IPS DF 4.7 (cell line): ENCODE measurements at regions not wholly inside any gene's neighbourhood (a gene's known extent, or its start where the extent isn't known, plus 50 kb on each side); places are given as distances from the start of the nearest gene placed in this dataset.

ENCODE experiments used
- DNase-seq: peaks from one replicate; pipeline ENCODE4 v3.0.0-alpha.2; 2013; ENCODE audit warnings: low spot score; ENCODE audit errors: extremely low read depth

DNA sequence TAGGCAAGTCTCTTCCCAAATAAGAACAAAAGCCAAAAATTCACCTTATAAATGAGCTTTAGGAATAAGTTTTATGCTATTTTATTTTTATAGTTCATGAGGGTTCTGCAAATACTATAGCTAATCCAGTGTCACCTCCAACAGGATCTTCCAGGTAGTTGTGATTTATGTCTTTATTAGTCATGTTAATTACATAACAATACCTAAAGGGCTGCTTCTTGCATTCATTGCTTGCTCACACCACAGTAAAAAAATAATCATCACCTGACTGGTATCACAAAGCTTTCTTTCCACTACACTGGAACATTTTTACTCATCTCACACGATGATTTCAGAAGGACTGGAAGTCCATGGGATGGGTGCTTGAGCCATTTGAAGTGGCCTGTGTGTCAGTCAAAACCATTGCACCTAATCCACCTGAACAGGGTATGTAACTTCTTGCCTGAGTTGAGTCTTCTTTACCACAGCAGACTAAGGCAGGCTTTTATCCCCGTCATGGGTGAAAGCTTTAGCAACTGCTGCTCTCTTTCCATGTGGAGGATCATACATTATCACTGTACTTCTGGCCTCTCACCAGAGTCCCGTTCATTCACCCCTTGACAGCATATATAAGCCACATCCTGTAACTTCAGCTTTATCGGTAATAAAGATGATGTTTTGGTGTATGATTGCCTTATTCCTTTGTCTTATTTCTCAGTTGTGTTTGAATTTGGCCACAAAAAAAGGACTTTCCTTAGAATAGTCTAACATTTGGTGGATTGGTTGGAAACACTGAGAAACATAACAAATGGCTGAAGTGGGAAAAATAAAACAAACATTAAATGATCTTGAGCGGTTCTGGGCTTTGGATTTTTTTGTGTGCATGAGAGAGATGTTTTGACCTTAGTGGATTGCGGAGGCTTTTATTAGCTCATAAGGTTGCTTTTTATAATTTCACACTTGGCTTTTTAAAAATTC is 382.6 kb upstream of the THBS1 start:
- DNase-seq = no peak

DNA sequence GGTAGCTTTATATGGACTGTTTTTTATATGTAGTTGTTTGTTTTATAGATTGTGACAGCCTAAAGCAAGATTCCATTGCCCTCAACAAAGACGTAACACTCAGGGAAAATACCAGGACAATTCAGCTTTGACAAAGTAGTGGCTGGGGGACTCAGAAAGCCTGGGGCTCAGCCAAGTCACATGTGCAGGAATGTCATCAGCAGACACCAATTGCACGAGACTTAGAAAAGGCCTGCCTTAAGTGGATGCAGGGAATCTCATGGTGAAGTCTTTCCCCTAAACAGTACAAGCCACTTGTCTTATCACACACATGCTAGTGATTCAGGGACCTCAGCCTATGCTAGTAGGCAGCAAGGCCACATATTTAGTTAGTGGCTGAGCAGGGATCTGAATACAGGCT is 381.8 kb upstream of the THBS1 start:
- no peak for DNase-seq

DNA sequence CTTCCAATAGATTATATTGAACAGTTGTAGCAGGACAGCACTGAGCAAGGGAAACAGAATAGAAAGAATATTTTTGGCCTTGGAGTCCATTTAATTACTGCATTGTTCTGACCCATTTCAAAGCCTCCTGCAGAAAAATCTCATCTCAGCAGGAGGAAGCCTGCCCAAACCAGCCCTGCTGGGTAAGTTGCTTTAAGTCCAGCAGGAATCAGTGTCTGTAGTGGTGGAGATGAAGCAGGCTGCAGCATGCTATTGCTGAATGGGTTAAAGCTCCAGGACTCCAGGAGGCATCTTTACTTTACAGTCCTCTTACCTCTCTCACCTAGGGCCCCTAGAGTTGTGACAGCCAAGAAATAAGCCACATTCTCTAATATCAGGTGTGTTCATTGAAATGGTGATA is 380.3 kb upstream of the THBS1 start:
- DNase-seq = no peak

DNA sequence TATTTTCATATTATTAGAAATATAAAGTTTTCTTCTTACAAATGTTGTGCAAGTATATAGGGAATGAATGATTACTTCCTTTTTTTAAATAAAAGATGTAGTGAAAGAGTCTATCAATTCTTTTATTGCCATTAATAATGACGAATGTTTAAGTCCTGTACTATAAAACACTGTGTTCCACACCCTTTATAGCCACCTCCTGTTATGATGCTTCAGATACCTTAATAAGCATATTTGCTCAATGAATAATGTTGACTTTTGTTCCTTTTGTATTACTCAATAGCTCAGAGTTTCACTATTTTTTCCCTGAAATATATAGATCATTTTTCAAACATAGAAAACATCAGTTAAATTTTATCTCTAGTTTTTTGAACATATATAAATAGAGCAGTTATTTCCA is 378.2 kb upstream of the THBS1 start:
- no peak for DNase-seq

DNA sequence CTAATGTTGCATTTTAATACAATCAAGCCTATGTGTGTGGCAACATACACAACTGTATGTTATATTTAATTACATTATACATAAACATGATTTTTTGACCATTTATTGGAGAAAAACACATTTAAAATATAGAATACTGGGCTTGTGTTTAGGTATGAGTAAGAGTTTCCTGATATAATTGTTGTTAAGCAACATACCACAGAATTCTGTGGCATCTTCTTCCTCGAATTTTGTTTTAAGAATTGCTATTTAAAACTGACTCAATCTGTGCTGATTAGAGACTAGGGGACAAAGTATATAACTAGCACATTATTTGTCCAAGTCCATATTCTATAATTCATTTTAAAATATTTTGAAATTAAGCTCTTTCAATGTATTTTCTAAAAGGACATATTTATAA is 376.8 kb upstream of the THBS1 start:
- DNase-seq = no peak

DNA sequence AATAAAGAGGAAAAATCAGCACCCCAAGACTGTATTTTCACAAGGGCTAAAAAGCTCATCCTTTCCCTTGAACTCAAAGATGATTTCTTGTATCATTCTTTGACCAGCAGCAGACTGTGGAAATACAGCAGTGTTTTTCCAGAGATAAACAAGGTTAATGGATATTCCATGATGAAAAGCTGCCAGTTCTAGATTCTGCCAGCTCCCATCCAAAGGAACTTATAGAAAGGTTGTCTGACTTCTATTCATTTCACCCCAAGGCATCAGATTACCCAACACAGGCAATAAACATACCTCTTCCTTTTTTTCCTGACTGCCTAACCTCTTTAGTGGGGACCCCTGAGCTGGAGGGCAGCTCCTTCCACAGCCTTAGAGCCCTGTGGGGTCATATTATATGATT is 375.8 kb upstream of the THBS1 start:
- DNase-seq = no peak

DNA sequence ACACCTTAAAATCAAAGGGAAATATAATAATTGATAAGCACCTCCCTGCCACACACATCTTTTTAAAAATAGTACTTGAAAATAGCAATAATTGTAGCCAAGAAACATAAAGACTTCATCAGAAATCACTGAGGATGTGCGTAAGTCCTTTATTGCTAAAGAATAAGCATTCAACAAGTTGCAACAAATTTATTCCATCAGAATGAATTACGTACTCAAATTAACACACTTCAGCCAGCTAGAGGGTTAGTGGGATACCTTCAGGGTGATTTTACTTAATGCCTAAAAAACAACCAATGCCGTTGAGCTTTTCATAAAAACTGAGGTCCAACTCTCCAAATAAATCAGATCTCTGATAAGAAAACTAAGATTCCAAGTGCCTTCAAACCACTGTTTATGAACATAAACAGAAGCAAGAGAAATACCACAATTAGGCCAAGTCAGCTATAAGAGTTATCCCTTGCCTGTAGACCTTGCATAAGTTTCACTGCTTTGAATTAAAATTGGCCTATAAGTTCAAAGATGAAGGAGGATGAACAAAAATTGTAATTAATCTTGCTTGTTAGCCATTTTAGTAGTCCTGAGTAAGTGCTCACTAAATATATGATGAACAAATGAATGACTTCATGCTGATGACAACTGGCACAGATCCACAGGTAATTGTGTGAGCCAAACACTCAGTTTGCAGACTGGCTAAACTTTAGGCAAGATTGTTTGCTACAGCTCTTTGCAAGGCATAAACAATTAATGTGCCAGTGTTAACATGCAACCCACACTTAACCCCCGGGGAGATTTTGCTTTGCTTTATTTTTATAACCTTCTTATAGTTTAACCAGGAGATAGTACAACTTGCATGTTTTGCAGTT is 375.1 kb upstream of the THBS1 start:
- DNase-seq = no peak

DNA sequence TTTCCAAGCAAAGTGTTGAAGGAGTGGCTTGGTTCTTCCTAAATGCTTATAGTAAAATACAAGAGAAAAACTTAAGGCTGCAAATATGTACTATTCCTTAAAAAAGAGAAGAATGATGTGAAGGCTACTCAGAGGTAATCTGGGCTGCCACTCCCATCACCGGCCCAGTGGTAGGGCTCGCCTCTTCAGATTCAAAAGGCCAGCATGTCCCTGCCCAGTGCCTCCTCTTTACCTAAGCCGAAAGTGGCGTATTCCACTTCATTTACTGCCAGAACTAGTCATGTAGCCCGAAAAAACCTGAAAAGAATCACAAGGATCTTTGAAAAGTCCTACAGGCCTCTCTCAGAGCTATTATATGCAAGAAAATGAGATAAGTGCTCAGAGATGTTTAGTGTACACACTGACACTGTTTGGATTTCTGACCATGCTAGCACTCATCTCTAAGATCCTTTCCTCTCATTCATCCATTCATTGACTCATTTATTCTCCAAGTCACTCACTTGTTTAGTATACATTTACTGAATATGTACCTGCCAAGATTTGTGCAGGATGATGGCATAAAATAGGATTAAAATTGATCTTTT is 373.3 kb upstream of the THBS1 start:
- DNase-seq = no peak

DNA sequence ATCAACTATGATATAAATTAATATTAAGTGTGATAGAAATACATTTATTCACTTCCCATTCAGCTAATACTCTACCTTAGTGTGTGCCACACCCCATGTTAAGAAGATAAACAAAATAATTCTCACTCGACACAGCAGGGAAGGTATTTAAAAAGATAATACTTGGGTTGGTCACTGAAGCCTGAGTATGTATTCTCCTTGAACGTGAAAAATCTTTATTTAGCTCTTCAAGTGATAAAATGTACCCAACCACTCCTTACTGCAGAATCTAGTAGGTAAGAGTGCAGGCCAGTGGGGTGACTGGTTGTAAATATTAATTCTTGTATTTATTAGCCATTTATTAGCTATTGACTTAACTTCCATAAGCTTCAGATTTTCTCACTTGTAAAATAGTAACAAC is 372.7 kb upstream of the THBS1 start:
- no peak for DNase-seq

DNA sequence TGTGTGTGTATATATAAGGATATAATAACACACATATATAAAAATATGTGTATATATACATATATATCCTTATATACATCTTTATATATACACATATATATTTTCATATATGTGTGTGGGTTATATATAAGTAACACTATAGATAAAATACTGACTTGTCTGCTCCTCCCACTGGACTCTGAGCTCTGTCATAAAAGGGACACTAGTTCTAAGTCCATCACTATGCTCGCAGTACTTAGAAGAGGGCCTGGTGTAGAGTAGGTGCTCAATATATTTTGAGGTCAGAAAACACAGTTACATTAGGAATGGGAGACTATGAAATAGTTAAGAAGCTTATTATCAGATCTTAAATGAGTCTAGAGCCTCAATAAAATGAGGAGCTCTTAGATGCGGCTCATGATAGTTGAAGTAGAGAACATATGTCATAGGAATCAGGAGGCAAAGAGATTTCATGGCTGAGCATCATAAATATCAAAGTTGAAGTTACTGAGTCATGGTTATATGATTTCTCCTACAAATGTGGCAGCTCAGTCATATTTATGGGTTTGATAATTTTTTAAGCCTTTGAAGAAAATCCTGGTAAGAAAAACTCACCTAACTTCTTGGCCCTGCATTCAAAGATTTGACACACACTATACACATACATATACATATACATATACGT is 371.2 kb upstream of the THBS1 start:
- no peak for DNase-seq

DNA sequence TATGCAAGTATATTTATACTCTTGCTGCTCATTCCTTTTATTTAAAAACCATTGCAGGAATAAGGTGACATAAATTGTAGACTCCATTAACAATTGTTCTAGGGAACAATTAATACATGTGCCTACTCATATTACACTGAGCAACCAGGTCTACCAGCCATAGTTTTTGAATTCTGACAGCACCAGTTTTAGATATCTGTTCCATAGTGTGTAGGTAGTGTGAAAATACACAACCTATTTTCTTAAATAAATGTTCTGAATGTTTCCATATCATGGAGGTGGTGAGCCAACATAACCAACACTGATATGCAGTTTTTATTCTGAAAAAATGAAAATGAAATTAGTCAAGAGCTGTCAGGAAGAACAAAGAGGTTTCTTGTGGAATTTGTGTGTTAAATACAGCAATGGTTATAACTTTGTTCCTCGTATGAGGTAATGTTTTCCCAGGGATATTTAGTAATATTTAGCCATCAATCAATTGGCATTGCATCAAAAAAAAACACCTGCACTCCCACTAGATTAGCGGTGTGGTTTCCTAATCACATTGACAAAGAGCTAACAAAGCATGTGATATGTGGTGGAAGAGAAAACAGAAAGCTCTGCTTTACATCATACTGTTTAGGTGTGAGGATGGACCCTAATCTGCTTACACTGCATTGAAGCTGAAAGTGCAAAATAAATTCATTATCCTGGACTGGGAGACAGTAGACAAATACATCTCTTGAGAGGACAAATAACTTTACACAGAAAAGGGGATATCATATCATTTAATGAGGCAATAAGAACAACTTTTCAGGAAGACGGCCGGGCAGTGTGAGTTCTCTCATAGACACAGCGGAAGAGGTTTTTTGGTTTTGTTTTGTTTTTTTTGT is 369.5 kb upstream of the THBS1 start:
- no peak for DNase-seq

DNA sequence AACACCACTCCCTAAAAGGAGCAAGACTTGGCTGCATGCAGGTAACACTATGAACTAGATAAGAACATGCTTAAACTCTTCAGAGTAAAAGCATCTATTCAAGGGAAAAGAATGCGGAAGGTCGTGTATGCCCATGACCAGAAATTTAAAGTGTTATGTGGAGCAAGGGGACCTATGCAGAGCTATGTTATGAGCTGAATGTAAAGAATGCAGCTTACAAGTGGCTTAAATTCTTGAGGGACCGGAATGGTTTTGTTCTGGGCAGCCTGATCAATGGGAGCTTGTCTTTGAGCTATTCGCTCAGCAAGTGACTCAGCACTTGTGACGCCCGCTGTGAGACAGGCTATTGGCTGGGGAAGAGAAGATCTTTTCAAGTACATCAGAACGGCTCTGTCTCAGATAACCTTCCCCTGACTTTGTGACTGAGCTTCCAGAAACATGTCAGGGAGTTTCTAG is 367.5 kb upstream of the THBS1 start:
- peak; percentile 93 for DNase-seq

DNA sequence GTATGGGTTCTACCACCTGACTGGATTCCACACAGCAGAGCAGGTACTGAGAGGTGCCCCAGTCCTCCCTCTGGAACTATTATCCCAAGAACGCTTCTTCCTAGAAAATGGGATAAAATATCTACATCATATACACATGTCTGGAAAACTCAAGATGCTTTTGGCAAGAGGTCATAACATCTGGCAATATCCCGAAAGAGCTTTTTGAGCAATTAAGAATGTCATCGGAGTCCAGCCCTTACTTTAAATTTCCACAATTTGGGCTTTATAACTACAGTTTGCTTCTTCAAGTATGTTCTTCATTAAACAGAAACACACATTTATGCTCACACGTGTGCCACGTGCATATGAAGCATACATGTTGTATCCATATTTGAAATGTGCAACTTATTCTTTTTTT is 365.9 kb upstream of the THBS1 start:
- no peak for DNase-seq

DNA sequence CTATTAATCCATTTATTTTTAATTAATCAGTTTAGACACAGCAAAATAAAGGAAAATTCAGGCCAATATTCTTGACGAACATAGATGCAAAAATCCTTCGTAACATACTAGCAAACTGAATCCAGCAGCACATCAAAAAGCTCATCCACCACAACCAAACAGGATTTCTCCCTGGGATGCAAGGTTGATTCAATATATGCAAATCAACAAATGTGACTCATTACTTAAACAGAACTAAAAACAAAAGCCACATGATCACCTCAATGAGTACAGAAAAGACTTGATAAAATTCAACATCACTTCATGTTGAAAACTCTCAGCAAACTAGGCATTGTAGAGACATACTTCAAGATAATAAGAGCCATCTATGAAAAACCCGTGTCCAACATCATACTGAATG is 364.1 kb upstream of the THBS1 start:
- no peak for DNase-seq

DNA sequence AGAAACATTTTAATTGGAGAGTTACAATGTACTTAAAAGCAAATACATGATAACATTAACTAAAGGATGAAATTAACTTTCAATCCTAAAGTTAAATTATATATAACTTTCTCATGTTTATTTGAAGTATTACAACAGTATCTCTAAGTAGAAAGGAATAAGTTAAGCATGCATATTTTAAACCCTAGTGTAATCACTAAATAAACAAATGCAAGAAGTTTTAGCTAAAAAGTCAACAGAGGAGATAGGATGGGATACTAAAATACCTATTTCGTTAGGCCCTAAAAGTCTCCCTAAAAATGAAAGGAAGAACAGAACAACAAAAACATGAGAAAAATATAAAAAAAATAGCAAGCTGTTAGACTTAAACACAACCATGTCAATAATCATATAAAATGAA is 361.3 kb upstream of the THBS1 start:
- DNase-seq = no peak

DNA sequence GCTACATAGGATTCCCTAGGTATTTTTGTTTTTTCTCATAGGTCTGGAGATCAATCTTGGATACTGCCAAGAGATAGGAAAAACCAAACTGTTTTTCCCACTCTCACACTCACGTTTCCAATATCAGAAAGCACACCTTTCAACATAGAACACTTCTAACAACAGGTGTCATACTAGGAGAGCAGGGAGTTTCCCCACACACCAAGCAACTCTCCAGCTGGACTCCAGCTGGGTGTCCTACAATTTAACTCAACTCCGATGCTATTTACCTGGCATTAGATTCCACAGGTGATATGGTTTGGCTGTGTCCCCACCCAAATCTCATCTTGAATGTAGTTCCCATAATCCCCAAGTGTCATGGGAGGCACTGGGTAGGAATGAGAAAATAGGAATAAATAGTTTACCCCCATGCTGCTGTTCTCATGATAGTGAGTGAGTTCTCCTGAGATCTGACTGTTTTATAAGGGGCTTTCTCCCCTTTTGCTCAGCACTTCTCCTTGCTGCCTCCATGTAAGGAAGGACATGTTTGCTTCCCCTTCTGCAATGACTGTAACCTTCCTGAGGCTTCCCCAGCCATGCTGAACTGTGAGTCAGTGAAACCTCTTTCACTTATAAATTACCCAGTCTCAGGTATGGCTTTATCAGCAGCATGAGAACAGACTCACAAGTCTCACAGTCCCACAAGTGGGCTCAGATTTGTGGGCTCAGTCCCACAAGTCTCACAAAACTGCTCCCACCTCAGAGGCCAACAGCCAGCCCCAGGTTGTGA is 354.5 kb upstream of the THBS1 start:
- no peak for DNase-seq

DNA sequence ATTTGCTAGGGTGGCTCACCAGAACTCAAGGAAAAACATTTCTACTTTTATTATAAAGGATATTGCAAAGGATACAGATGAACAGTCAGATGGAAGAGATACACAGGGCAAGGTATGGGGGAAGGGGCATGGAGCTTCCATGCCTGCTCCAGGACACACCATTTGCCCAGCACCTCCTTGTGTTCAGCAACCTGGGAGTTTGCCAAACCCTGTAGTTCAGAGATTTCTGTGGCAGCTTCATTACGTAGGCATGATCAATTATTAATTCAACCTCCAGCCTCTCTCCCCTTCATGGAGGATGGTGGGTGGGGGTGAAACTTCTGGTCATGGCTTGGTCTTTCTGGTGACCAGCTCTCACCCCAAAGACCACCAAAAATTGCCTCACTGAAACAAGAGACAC is 353.9 kb upstream of the THBS1 start:
- DNase-seq = no peak

DNA sequence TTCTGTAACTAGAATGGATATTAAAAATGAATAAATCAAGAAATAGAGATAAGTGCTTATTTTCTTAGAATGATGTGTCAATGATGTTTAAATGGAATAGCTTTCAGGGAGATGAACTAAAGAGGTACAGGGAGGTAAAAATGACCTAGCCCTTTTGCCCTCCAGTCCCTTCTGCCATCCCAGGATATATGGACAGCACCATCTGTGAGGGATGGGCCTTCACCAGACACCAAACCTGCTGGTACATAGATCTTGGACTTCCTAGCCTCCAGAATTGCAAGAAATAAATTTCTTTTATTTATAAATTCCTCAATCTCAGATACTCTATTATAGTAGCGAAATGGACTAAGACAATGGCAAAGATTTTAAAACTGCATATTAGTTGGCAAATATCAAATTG is 352.0 kb upstream of the THBS1 start:
- no peak for DNase-seq

DNA sequence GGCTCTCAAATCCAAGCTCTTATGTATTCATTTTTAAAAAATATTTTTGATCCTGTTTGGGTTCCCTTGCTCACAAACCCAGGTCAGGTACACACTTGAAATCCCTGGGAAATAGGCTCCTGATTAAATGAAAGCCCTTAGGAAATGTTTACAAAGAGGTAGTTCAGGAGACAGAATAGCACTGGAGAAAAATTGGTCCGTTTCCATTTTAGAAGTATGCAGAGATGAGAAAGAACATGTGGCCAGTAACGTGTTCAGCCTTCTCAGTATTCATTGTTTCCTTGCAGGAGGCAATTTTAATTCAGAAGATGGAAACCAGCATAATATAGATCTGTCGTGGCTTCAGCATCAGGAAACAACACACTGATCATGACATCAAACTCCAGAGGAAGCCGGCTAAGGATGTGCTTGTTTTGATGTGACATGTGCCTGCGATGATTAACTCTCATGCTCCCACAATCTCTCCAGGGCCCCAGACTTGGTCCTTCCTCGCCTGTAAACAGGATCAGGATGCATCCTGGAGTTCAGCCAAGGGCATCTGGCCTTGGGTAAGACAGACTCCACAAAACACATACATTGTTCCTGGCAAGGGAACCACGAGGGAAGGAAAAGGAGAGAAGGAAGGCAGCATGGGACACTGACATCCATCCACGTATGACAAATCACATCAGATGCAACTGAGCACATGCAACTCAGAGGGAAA is 350.5 kb upstream of the THBS1 start:
- DNase-seq = no peak
